ENCODE measurements at regions not wholly inside any gene's neighbourhood (a gene's known extent, or its start where the extent isn't known, plus 50 kb on each side); places are given as distances from the start of the nearest gene placed in this dataset.

- TF ChIP-seq CTCF (IDR thresholded peaks at IDR 0.05), result no peak
- TF ChIP-seq POLR2A (IDR thresholded peaks at IDR 0.05), result no peak
Measured at GRCh38 chr3:162141272-162141791, 644.7 kb downstream of the OTOL1 start.

Data from tibial nerve (tissue), 3 donors.